ENCODE measurements at regions not wholly inside any gene's neighbourhood (a gene's known extent, or its start where the extent isn't known, plus 50 kb on each side); places are given as distances from the start of the nearest gene placed in this dataset.

- TF ChIP-seq POLR2A (IDR thresholded peaks at IDR 0.05) (no peak), CTCF (IDR thresholded peaks at IDR 0.05) (no peak)
Observed at GRCh38 chr2:191508738-191509137, 169.2 kb upstream of the NABP1 start.
